ENCODE measurements at regions not wholly inside any gene's neighbourhood (a gene's known extent, or its start where the extent isn't known, plus 50 kb on each side); places are given as distances from the start of the nearest gene placed in this dataset.

DNA sequence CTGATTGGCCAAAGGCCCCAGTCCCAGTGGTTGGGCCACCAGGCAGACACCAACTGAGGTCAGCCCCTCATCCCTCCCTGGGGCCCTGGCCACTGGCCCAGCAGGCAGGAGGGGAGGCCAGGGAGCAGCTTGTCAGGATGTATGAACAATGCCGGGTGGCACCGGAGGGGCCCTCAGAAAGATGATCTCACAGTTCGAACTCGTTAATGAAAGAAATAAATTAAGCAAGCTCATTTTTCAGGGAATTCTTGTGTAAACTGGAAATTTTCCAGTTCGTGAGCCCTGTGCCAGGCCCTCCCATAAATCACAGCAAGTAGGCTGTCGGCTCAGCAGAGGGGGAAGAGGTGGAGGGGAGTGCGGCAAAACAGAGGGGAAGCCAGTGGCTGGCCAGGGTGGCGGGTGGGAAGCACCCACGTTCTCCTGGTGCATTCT lies 177.0 kb upstream of the VASH1 start:
- Mint-ChIP-seq H3K4me3 (no peak overlapping the region), H3K27ac (no peak overlapping the region), H3K4me1 (no peaks in the 10 kb centered on the region), H3K36me3 (no peaks in the 10 kb centered on the region), H3K9me3 (no peaks in the 10 kb centered on the region), H3K27me3 (peaks cover 2% of the 10 kb centered on the region)
- ATAC-seq (ENCODE audit: low read depth) (no peak), DNase-seq (no peak)
- POLR2A ChIA-PET = no interaction called here

DNA sequence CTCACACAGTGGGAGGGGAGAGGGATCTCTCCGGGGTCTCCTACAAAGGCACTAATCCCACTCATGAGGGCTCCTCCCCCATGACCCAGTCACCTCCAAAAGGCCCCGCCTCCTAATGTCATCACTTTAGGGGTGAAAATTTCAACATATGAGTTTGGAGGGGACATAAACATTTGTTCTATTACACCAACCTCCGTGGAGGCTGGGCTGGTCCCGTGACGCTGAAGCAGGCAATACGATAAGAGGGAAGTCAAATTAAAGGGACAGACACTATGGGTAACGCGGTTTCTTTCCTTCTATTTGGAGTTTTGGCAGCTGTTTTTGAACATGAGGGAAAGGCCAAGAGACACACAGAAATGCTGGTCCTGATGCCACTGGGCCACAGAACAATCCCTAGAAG lies 175.7 kb upstream of the VASH1 start:
- H3K27ac Mint-ChIP-seq = no peak overlapping the region

DNA sequence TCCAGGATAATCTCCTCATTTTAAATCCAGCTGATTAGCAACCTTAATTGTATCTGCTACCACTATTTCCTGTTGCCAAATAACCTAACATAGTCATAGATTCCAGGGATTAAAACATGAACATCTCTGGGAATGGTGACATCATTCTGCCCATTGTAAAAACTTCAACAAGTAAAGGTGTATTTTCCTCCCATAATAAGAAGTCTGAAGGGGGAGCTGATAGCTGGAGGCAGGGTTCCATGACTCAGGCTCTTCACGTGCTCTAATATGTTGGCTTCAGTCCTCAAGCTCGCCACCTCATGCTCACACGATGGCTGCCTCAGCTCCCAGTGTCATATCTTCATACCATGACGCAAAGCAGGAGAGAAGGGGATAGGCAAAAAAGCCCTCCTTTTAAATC lies 172.0 kb upstream of the VASH1 start:
- Mint-ChIP-seq H3K27ac (no peak overlapping the region), H3K9me3 (no peaks in the 10 kb centered on the region), H3K4me1 (no peaks in the 10 kb centered on the region), H3K27me3 (peaks cover 2% of the 10 kb centered on the region), H3K36me3 (no peaks in the 10 kb centered on the region), H3K4me3 (no peak overlapping the region)
- ATAC-seq (ENCODE audit: low read depth) (no peak), DNase-seq (no peak)
- POLR2A ChIA-PET = no interaction called here

More for the DNA sequence above, 175.7 kb upstream of the VASH1 start:
- no peak for ATAC-seq (ENCODE audit: low read depth)
- no peaks in the 10 kb centered on the region for H3K4me1 Mint-ChIP-seq
- H3K9me3 Mint-ChIP-seq = no peaks in the 10 kb centered on the region
- H3K36me3 Mint-ChIP-seq = no peaks in the 10 kb centered on the region
- no peak for DNase-seq
- POLR2A ChIA-PET = no interaction called here
- no peak overlapping the region for H3K4me3 Mint-ChIP-seq
- peaks cover 2% of the 10 kb centered on the region for H3K27me3 Mint-ChIP-seq

DNA sequence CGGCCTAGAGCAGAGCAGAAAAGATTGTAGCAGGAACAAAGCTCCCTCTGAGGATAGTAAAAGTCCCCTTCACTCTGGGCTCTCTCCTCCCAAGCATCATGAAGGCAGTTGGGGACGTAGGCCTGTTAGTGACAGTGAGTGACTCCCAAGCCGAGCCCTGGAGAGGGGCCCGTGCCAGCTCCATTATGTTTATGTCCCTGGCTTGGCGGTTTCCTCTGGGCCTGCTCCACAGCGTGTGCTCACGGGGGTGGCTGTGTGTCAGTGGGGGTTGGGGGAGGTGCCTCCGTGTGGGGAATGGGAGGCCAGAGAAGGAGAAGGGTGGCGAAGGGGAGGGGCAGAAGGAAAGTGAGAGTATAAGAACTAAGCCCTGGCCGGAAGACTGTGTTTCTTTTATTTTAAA lies 170.0 kb upstream of the VASH1 start:
- no peaks in the 10 kb centered on the region for H3K36me3 Mint-ChIP-seq
- no peak for DNase-seq
- H3K9me3 Mint-ChIP-seq = no peaks in the 10 kb centered on the region
- POLR2A ChIA-PET = no interaction called here
- no peaks in the 10 kb centered on the region for H3K4me1 Mint-ChIP-seq
- no peak overlapping the region for H3K4me3 Mint-ChIP-seq
- no peak overlapping the region for H3K27ac Mint-ChIP-seq
- no peaks in the 10 kb centered on the region for H3K27me3 Mint-ChIP-seq
- no peak for ATAC-seq (ENCODE audit: low read depth)

DNA sequence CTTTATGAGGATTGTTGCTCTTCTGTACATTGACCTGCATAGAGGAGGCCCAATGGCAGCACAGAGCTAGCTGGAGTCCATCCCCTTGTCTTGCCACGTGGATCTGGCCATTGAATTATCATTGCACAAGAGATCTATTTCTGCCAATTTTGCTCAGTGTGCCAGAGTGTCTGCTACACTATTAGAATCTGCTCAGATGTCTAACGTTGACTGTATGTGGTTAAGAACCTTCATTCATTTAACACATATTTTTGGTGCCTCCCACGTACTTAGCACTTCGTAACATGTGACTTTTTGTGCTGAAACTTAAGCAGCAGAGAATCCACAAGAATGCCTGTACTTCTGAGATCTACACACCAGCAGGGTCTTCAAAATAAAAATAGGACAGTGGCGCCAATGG lies 166.0 kb upstream of the VASH1 start:
- POLR2A ChIA-PET = no interaction called here
- no peak overlapping the region for H3K4me3 Mint-ChIP-seq

DNA sequence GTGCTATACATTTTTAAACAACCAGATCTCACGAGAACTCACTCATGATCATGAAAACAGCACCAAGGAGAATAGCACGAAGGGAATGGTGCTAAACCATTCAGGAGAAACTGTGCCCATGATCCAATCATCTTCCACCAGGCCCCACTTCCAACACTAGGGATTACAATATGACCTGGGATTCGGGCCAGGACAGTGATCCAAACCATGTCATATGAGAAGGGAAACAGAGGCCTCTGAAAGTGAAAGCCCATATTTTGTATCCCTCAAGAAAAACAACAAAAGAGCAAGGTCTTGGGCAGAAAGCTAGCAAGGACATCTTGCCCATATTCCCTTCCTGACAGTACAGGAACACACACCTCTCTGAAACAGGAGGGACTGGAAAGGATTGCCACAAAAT lies 163.9 kb upstream of the VASH1 start:
- H3K4me1 Mint-ChIP-seq = no peaks in the 10 kb centered on the region
- no peak overlapping the region for H3K27ac Mint-ChIP-seq
- no peaks in the 10 kb centered on the region for H3K36me3 Mint-ChIP-seq
- DNase-seq = no peak
- peaks cover 2% of the 10 kb centered on the region for H3K9me3 Mint-ChIP-seq
- H3K27me3 Mint-ChIP-seq = peaks cover 3% of the 10 kb centered on the region
- H3K4me3 Mint-ChIP-seq = no peak overlapping the region
- POLR2A ChIA-PET = no interaction called here
- no peak for ATAC-seq (ENCODE audit: low read depth)

More for the DNA sequence above, 166.0 kb upstream of the VASH1 start:
- H3K9me3 Mint-ChIP-seq = no peaks in the 10 kb centered on the region
- H3K4me1 Mint-ChIP-seq = no peaks in the 10 kb centered on the region
- ATAC-seq (ENCODE audit: low read depth) (no peak), DNase-seq (no peak)
- no peak overlapping the region for H3K27ac Mint-ChIP-seq
- peaks cover 3% of the 10 kb centered on the region for H3K27me3 Mint-ChIP-seq
- no peaks in the 10 kb centered on the region for H3K36me3 Mint-ChIP-seq

DNA sequence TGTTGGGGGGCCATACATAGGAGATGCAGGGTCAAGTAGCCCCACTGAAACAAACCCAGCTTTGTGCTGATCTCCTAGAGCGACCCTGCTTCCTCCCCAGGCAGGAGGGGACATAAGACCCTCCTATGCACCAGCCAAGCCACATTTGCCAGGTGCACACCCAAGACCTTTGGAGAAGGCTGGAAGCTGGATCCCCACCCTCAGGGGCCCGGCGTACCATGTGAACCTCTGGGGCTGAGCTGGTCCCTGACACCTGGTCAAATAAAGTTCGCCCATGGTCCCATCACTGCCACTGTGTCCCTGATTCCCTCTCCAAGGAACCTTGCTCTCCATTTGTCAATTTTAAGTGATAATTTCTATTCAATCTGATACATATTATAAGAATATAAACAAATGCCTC lies 162.1 kb upstream of the VASH1 start:
- peaks cover 2% of the 10 kb centered on the region for H3K9me3 Mint-ChIP-seq
- no peak overlapping the region for H3K27ac Mint-ChIP-seq
- no peaks in the 10 kb centered on the region for H3K36me3 Mint-ChIP-seq
- H3K27me3 Mint-ChIP-seq = peaks cover 3% of the 10 kb centered on the region
- POLR2A ChIA-PET = no interaction called here
- ATAC-seq (ENCODE audit: low read depth) = no peak
- no peak for DNase-seq
- no peaks in the 10 kb centered on the region for H3K4me1 Mint-ChIP-seq
- H3K4me3 Mint-ChIP-seq = no peak overlapping the region

DNA sequence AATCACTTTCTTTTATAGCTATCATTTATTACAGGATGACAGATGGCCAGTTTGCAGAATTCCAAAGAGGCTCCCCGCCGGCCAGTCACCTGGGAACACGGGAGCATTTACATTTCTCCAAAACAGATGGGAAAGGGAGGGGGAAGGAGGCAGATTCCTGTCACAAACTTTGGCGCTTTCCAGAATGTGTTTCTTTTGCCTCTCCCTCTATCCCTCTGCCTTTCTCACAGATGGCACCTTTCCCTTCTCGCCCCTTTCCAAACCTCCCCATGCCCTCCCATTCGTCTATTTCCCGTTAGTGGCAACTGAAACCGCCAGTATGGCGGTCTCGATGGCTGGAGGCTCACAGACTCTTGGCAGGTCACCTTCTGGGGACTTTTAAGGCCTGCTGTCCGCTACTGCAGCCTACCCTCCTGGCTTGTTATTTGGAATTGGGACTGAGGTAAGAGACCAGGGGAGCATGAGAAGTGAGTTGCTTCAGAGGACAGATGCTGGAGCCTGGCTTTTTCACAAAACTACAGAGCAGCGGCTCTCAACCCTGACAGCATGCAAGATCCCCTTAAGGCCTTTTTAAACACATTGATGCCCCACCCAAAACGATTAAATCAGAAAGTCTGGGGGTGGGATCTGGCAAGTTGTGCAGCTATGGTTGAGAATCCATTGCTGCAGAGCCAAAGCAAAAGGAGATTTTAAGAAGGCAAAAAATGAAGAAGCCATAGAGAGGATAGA lies 161.5 kb upstream of the VASH1 start:
- POLR2A ChIA-PET = no interaction called here
- peaks cover 2% of the 10 kb centered on the region for H3K9me3 Mint-ChIP-seq
- no peaks in the 10 kb centered on the region for H3K36me3 Mint-ChIP-seq
- ATAC-seq (ENCODE audit: low read depth) (no peak), DNase-seq (no peak)
- no peak overlapping the region for H3K4me3 Mint-ChIP-seq
- H3K27me3 Mint-ChIP-seq = peaks cover 3% of the 10 kb centered on the region
- no peaks in the 10 kb centered on the region for H3K4me1 Mint-ChIP-seq
- H3K27ac Mint-ChIP-seq = no peak overlapping the region

DNA sequence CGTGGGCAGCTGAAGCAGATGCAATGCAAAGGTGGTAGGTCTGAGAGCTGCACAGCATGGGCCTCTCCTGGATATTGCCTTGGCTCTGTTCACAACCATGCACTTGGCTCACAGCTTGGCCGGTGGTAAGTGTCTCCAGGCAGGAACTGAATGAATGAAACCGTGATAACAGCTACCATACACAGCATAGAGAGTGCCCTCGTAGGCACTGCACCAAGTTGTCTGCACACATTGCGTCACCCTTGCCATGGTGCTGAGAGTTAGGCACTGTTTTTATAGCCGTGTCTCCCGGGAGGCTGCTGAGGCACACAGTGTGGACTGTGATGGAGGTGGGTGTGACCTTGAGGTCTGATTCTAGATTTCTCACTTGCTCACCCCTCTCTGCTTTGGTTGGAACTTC lies 157.6 kb upstream of the VASH1 start:
- POLR2A ChIA-PET = no interaction called here
- Mint-ChIP-seq H3K4me1 (no peaks in the 10 kb centered on the region), H3K9me3 (peaks cover 2% of the 10 kb centered on the region)

DNA sequence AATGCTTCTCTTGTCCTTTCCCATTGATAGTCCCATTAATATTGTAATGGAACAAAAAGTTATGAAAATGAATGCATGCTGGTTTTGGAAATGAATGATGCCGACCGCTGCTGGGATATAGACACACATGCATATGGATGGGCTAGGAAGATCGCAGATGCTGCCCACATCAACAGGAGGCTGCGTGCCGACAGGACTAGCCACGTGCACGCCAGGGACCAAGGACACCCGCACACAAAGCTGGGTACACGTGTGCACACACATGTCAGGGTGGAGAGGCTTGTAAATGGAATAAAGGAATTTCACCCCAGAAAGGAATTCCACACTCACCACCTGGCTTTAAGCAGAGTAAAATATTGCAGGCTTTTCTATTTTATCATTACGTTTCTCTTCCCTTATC lies 153.8 kb upstream of the VASH1 start:
- Mint-ChIP-seq H3K9me3 (no peaks in the 10 kb centered on the region), H3K27me3 (no peaks in the 10 kb centered on the region), H3K4me3 (no peak overlapping the region), H3K27ac (no peak overlapping the region), H3K4me1 (no peaks in the 10 kb centered on the region), H3K36me3 (no peaks in the 10 kb centered on the region)
- POLR2A ChIA-PET = no interaction called here
- DNase-seq (no peak), ATAC-seq (ENCODE audit: low read depth) (no peak)

More for the DNA sequence above, 157.6 kb upstream of the VASH1 start:
- Mint-ChIP-seq H3K4me3 (no peak overlapping the region), H3K27me3 (peaks cover 3% of the 10 kb centered on the region), H3K27ac (no peak overlapping the region), H3K36me3 (no peaks in the 10 kb centered on the region)
- DNase-seq (no peak), ATAC-seq (ENCODE audit: low read depth) (no peak)

DNA sequence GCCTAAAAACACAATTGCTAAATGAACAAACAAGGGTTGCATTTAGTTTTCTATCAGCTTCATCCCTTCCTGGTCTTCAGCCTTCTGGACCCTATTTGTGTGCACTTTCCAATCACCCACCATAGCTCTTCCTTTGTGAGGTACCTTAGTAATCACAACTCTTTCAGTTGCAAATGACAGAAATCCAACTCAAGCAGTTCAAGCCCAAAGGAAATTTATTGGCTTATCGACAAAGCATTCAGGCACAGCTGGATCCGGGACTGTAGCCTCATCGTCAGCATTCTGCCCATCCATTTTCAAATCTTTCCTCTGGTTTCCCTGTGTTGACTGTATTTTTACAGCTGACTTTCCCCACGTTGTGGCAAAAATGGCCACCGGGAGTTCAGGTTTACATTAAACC lies 148.6 kb upstream of the VASH1 start:
- peaks cover 2% of the 10 kb centered on the region for H3K27me3 Mint-ChIP-seq
- no peak overlapping the region for H3K27ac Mint-ChIP-seq
- no peak for ATAC-seq (ENCODE audit: low read depth)
- no peaks in the 10 kb centered on the region for H3K4me1 Mint-ChIP-seq
- H3K9me3 Mint-ChIP-seq = peaks cover 4% of the 10 kb centered on the region
- POLR2A ChIA-PET = no interaction called here
- DNase-seq = no peak
- H3K4me3 Mint-ChIP-seq = no peak overlapping the region
- H3K36me3 Mint-ChIP-seq = peaks cover 1% of the 10 kb centered on the region

DNA sequence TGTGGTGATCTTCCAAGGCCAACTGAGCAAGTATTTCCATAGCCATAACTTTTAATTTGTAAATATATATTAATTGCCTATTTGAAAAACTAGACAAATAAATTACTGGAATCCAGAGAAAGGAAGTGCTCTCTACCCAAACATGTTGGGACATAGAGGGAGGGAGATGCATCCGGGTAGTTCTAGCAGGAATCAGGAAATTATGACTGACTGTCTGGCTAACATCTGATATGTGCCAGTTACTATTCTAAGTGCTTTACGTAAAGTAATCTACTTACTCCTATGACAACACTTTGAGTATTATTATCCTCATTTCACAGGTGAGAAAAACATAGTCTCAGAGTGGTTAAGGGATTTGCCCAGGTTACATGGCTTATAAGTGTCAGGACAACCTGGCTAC lies 147.7 kb upstream of the VASH1 start:
- Mint-ChIP-seq H3K4me3 (no peak overlapping the region), H3K27ac (no peak overlapping the region)

DNA sequence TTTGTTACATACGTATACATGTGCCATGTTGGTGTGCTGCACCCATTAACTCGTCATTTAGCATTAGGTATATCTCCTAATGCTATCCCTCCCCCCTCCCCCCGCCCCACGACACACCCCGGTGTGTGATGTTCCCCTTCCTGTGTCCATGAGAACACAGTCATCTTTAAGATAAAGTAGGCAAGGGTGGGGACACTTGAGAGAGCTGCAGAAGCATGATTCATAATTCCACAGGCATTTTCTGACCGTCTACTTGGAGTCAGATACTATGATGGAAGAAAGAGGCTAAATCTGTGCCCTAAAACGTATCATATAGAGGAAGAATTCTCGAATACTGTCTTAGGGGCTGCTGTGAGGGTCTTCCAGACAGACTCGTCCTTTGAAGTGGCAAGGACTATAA lies 145.9 kb upstream of the VASH1 start:
- no peaks in the 10 kb centered on the region for H3K4me1 Mint-ChIP-seq
- peaks cover 1% of the 10 kb centered on the region for H3K36me3 Mint-ChIP-seq
- DNase-seq (no peak), ATAC-seq (ENCODE audit: low read depth) (no peak)
- no peak overlapping the region for H3K27ac Mint-ChIP-seq
- H3K4me3 Mint-ChIP-seq = no peak overlapping the region
- POLR2A ChIA-PET = no interaction called here
- peaks cover 2% of the 10 kb centered on the region for H3K27me3 Mint-ChIP-seq
- H3K9me3 Mint-ChIP-seq = peaks cover 6% of the 10 kb centered on the region

More for the DNA sequence above, 147.7 kb upstream of the VASH1 start:
- peaks cover 2% of the 10 kb centered on the region for H3K27me3 Mint-ChIP-seq
- no peaks in the 10 kb centered on the region for H3K4me1 Mint-ChIP-seq
- ATAC-seq (ENCODE audit: low read depth) = no peak
- H3K9me3 Mint-ChIP-seq = peaks cover 6% of the 10 kb centered on the region
- peaks cover 1% of the 10 kb centered on the region for H3K36me3 Mint-ChIP-seq
- POLR2A ChIA-PET = no interaction called here
- DNase-seq = no peak

DNA sequence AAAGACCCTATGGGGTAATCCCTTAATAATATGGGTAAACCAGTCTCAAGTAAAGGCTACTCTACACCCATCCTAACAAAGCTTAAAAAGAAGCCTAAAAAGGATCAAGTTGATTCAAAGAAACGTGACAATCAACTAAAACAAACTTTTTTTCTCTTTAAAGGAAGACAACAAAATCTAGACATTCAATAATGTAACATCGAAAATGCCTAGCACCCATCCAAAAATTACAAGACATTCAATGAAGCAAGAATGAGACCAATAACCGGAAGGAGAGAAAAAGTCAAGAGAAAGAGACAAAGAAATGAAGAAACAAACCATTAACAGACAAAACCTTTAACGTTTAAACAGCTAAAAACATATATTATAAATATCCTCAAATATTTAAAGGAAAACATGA lies 143.8 kb upstream of the VASH1 start:
- H3K27ac Mint-ChIP-seq = no peak overlapping the region
- peaks cover 1% of the 10 kb centered on the region for H3K36me3 Mint-ChIP-seq
- DNase-seq (no peak), ATAC-seq (ENCODE audit: low read depth) (no peak)
- H3K4me1 Mint-ChIP-seq = no peaks in the 10 kb centered on the region
- H3K27me3 Mint-ChIP-seq = peaks cover 2% of the 10 kb centered on the region
- H3K9me3 Mint-ChIP-seq = peaks cover 6% of the 10 kb centered on the region
- H3K4me3 Mint-ChIP-seq = no peak overlapping the region
- POLR2A ChIA-PET = no interaction called here

DNA sequence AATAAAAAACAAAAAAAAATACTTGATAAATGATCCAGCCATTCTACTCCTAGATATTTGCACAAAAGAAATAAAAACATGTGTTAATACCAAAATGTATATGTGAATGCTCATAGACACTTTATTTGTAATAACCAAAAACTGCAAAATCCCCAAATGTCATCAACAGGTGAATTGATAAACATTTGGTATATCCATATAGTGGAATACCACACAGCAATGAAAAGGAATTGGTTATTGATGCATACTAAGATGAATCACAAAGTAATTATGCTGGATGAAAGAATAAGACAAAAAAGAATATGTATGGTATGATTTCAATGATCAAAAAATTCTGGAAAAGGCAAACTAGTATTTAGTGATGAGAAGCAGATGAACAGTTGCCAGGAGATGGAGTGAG lies 124.7 kb upstream of the VASH1 start:
- Mint-ChIP-seq H3K4me3 (no peak overlapping the region), H3K9me3 (peaks cover 3% of the 10 kb centered on the region), H3K27ac (no peak overlapping the region), H3K36me3 (no peaks in the 10 kb centered on the region), H3K4me1 (no peaks in the 10 kb centered on the region), H3K27me3 (peaks cover 8% of the 10 kb centered on the region)
- ATAC-seq (ENCODE audit: low read depth) = no peak
- POLR2A ChIA-PET = no interaction called here
- DNase-seq = no peak

All from activated naive CD8-positive, alpha-beta T cell treated with anti-CD3 and anti-CD28 coated beads, Interleukin-2, amount 10 ng/mL, durations not matched to agents 7 days and 5 days (primary cell).